ENCODE measurements at regions not wholly inside any gene's neighbourhood (a gene's known extent, or its start where the extent isn't known, plus 50 kb on each side); places are given as distances from the start of the nearest gene placed in this dataset.

GRCh38 chr2:14420851-14421250, 211.7 kb upstream of the LRATD1 start:
- H3K36me3 ChIP-seq: no peaks in the 10 kb centered on the region
- no peak overlapping the region for H3K4me3 ChIP-seq
- H3K9me3 ChIP-seq: no peaks in the 10 kb centered on the region
- no peak overlapping the region for H3K27ac ChIP-seq
- peaks cover 0 to 10% (median 0%) of the 10 kb centered on the region in 4 donors for H3K4me1 ChIP-seq
- H3K27me3 ChIP-seq: no peaks in the 10 kb centered on the region
- no peak for DNase-seq
- TF ChIP-seq POLR2A (IDR thresholded peaks at IDR 0.05) (no peak), CTCF (IDR thresholded peaks at IDR 0.05) (no peak)

GRCh38 chr2:14422426-14422825, 210.1 kb upstream of the LRATD1 start:
- no peaks in the 10 kb centered on the region for H3K9me3 ChIP-seq
- TF ChIP-seq CTCF (IDR thresholded peaks at IDR 0.05): no peak
- no peak for TF ChIP-seq POLR2A (IDR thresholded peaks at IDR 0.05)
- DNase-seq: no peak
- H3K4me3 ChIP-seq: no peak overlapping the region
- H3K36me3 ChIP-seq: no peaks in the 10 kb centered on the region
- H3K27ac ChIP-seq: no peak overlapping the region
- peaks cover 0 to 10% (median 0%) of the 10 kb centered on the region in 4 donors for H3K4me1 ChIP-seq
- no peaks in the 10 kb centered on the region for H3K27me3 ChIP-seq

- DNase-seq: peak in 1 of 3 donors; percentile 50
- Histone ChIP-seq H3K4me1 (peaks cover 0 to 10% (median 0%) of the 10 kb centered on the region in 4 donors), H3K36me3 (no peaks in the 10 kb centered on the region), H3K4me3 (no peak overlapping the region), H3K27ac (no peak overlapping the region), H3K27me3 (no peaks in the 10 kb centered on the region), H3K9me3 (no peaks in the 10 kb centered on the region)
- no peak for TF ChIP-seq CTCF (IDR thresholded peaks at IDR 0.05)
- TF ChIP-seq POLR2A (IDR thresholded peaks at IDR 0.05): no peak
Observed at GRCh38 chr2:14423145-14423906, 209.2 kb upstream of the LRATD1 start.

- no peak for DNase-seq
- H3K27ac ChIP-seq: peak overlapping the region in 1 of 4 donors; percentile 26
Observed at GRCh38 chr2:14424478-14425390, 207.8 kb upstream of the LRATD1 start.

GRCh38 chr2:14425869-14426268, 206.6 kb upstream of the LRATD1 start:
- H3K36me3 ChIP-seq: no peaks in the 10 kb centered on the region
- H3K4me1 ChIP-seq: peaks cover 0 to 10% (median 0%) of the 10 kb centered on the region in 4 donors
- no peaks in the 10 kb centered on the region for H3K9me3 ChIP-seq
- H3K27ac ChIP-seq: no peak overlapping the region
- TF ChIP-seq CTCF (IDR thresholded peaks at IDR 0.05) (no peak), POLR2A (IDR thresholded peaks at IDR 0.05) (no peak)
- no peak overlapping the region for H3K4me3 ChIP-seq
- H3K27me3 ChIP-seq: no peaks in the 10 kb centered on the region
- DNase-seq: no peak

More at GRCh38 chr2:14424478-14425390, 207.8 kb upstream of the LRATD1 start:
- Histone ChIP-seq H3K4me1 (peaks cover 0 to 10% (median 0%) of the 10 kb centered on the region in 4 donors), H3K9me3 (no peaks in the 10 kb centered on the region), H3K36me3 (no peaks in the 10 kb centered on the region), H3K4me3 (no peak overlapping the region), H3K27me3 (no peaks in the 10 kb centered on the region)
- TF ChIP-seq POLR2A (IDR thresholded peaks at IDR 0.05) (no peak), CTCF (IDR thresholded peaks at IDR 0.05) (no peak)

Data from Peyer's patch (tissue), 4 donors.